AG04450 (cell line): ENCODE measurements at regions not wholly inside any gene's neighbourhood (a gene's known extent, or its start where the extent isn't known, plus 50 kb on each side); places are given as distances from the start of the nearest gene placed in this dataset.

Experiments used
- CTCF ChIA-PET: fragments of 300-600, 350-600 bp; formaldehyde crosslinking; extraction: SDS; loops from one replicate; lab custom pipeline; 2022; ENCODE audit warnings: antibody characterized with exemption, inconsistent platforms; lab: Charles Lee
- POLR2A ChIA-PET: fragments of 350-600 bp; formaldehyde crosslinking; extraction: SDS; loops from one replicate; lab custom pipeline; 2021; ENCODE audit warnings: antibody characterized with exemption, inconsistent platforms; lab: Yijun Ruan, JAX
- DNase-seq: peaks from one replicate; pipeline ENCODE4 v3.0.0-alpha.2; 2011; ENCODE audit warnings: low read depth, low spot score
- H3K27ac ChIP-seq: one replicate; pipeline ENCODE4 v1.5.1; 2012; ENCODE audit warnings: low read depth, low read length, control low read depth
- H3K27me3 ChIP-seq: one replicate; pipeline ENCODE4 v1.6.0; 2012; ENCODE audit warnings: low read length; ENCODE audit not compliant: control insufficient read depth, insufficient read depth
- H3K4me3 ChIP-seq: 2 replicates; pipeline ENCODE4 v1.5.1; 2011; ENCODE audit warnings: mild to moderate bottlenecking, low read depth, low read length, control low read depth
- H3K9me3 ChIP-seq: 2 replicates; pipeline ENCODE4 v1.5.1; 2012; ENCODE audit warnings: low read length; ENCODE audit not compliant: control insufficient read depth, insufficient read depth
- TF ChIP-seq, protein P1 (sequence below): IDR thresholded peaks from 2 replicates; pipeline ENCODE4 v1.5.1; 2011; ENCODE audit warnings: low read depth, low read length, control low read depth, inconsistent platforms

DNA sequence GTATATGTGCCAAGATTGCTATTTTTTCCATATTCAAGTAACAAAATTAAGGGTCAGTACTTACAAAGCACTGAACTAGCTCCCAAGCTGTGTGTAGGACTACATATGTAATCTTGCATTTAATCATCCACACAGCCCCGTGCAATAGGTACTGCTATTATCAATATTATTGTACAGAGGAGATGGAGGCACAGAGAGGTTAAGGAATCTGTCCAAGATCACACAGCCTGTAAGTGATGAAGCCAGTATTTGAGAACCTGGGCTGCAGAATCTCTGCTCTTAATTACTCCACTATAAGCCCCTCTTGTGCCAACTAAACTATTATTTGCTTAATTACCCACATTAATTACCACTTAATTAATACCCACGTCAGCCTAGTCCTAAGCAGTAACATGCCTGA, 134.1 kb downstream of the KATNIP start:
- no peak for DNase-seq
- TF ChIP-seq, protein P1, sequence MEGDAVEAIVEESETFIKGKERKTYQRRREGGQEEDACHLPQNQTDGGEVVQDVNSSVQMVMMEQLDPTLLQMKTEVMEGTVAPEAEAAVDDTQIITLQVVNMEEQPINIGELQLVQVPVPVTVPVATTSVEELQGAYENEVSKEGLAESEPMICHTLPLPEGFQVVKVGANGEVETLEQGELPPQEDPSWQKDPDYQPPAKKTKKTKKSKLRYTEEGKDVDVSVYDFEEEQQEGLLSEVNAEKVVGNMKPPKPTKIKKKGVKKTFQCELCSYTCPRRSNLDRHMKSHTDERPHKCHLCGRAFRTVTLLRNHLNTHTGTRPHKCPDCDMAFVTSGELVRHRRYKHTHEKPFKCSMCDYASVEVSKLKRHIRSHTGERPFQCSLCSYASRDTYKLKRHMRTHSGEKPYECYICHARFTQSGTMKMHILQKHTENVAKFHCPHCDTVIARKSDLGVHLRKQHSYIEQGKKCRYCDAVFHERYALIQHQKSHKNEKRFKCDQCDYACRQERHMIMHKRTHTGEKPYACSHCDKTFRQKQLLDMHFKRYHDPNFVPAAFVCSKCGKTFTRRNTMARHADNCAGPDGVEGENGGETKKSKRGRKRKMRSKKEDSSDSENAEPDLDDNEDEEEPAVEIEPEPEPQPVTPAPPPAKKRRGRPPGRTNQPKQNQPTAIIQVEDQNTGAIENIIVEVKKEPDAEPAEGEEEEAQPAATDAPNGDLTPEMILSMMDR: no peak
- Histone ChIP-seq H3K4me3 (no peak overlapping the region), H3K27me3 (no peaks in the 10 kb centered on the region), H3K27ac (no peak overlapping the region), H3K9me3 (no peaks in the 10 kb centered on the region)
- ChIA-PET CTCF (interaction anchor here (1.0 kb wide), 1 partner anchor 44 kb away, joined by 4 read pairs; no protein-coding TSS in a partner anchor), POLR2A (no interaction called here)

DNA sequence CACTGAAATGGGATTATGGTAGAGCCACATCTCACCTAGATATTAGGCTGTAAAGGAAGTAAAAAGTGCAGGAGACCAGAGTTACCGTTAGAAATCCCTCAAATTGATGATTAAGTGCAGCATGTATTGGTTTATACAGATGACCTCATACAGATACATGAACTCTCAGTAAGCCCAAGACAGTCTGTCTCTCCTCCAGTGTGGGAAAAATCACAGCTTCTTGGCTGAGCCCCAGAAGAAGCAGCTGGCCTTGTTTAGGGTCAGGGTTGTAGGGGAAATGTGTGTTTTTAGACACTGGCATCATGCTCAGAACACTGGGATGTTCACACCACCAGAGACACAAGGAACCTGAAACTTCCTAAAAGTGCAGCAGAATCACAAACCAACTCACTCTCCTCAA, 135.9 kb downstream of the KATNIP start:
- Histone ChIP-seq H3K4me3 (no peak overlapping the region), H3K27ac (no peak overlapping the region), H3K9me3 (no peaks in the 10 kb centered on the region), H3K27me3 (no peaks in the 10 kb centered on the region)
- peak; percentile 44 for DNase-seq
- POLR2A ChIA-PET: no interaction called here
- TF ChIP-seq, protein P1: no peak
- CTCF ChIA-PET: interaction anchor here (1.3 kb wide), 1 partner anchor 46 kb away, joined by 5 read pairs; no protein-coding TSS in a partner anchor

DNA sequence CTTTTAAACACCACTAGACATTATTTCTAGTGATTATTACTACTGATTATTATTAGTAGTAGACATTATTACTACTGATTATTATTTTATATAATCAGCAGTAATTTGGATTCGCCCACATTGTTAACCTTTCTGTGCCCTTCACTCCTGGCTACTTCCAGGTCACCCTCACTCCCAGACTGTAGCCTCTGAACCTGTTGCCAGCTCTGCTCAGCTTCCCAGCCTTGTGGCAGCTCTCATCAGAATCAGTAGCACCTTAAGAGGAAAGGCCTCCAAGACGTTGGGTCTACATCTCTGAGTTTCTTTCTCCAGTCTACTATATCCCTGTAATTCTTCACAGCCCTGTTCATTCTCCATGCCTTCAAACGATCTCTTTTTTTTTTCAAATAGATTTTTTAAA, 137.0 kb downstream of the KATNIP start:
- DNase-seq: no peak
- TF ChIP-seq, protein P1: no peak
- Histone ChIP-seq H3K9me3 (no peaks in the 10 kb centered on the region), H3K27ac (no peak overlapping the region), H3K4me3 (no peak overlapping the region), H3K27me3 (no peaks in the 10 kb centered on the region)
- ChIA-PET POLR2A (no interaction called here), CTCF (interaction anchor here (1.3 kb wide), 1 partner anchor 47 kb away, joined by 5 read pairs; no protein-coding TSS in a partner anchor)

DNA sequence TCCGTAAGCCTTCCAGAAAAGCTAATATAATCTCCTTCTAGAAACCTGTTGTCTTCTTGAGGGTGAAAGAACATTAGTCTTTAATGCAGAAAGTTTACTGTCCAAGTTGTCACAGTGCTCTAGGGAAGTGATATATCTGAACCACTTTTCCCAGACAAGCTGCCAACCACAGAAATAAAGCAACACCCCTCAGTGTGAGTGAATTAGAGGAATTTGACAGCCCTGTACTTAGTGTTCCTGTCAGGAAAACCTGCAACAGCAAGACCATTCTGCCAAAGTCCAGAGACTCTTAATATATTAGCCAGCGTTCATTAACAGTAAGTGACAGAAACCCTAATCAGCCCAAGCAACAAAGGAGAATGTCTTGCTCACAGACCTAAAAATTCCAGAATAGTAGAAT, 137.7 kb downstream of the KATNIP start:
- TF ChIP-seq, protein P1: no peak
- no peaks in the 10 kb centered on the region for H3K27me3 ChIP-seq
- CTCF ChIA-PET: no interaction called here
- no peak for DNase-seq
- H3K27ac ChIP-seq: no peak overlapping the region
- no peak overlapping the region for H3K4me3 ChIP-seq
- POLR2A ChIA-PET: interaction anchor here (0.5 kb wide), 1 partner anchor 61 kb away, joined by 4 read pairs; no protein-coding TSS in a partner anchor
- H3K9me3 ChIP-seq: no peaks in the 10 kb centered on the region

DNA sequence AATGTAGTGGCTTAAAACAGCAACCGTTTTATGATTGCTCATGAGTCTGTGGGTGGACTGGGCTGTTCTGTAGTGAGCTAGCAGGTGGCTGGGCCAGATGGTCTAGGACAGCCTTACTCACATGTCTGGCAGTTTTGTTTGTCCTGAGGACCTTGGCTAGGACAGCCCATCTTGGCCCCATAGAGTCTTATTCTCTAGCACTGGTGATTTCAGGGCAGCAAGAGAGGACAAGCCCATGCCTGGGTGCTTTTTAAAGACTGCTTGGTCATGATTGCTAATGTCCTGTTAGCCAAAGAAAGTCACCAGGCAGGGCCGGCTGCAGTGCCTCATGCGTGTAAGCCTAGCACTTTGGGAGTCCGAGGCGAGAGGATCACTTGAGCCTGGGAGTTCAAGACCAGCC, 139.8 kb downstream of the KATNIP start:
- no peak overlapping the region for H3K27ac ChIP-seq
- DNase-seq: no peak
- H3K27me3 ChIP-seq: no peaks in the 10 kb centered on the region
- POLR2A ChIA-PET: no interaction called here
- H3K9me3 ChIP-seq: no peaks in the 10 kb centered on the region
- no peak overlapping the region for H3K4me3 ChIP-seq
- TF ChIP-seq, protein P1: no peak
- CTCF ChIA-PET: interaction anchor here (1.0 kb wide), 1 partner anchor 33 kb away, joined by 3 read pairs; no protein-coding TSS in a partner anchor
